ENCODE measurements at regions not wholly inside any gene's neighbourhood (a gene's known extent, or its start where the extent isn't known, plus 50 kb on each side); places are given as distances from the start of the nearest gene placed in this dataset.
A peak's percentile ranks its signal among the peaks of the same experiment; 100 is the strongest.
"Not testable (repeated sequence)": the region's sequence is repeated elsewhere in the genome, so short reads cannot be mapped to it uniquely, and the experiment has no call there.

GRCh38 chr9:63820882-63821281, 1464.1 kb downstream of the FOXD4L5 start:
- Mint-ChIP-seq H3K9me3 (peaks cover 31% of the 10 kb centered on the region), H3K27me3 (ENCODE audit: low read depth) (peaks cover 32% of the 10 kb centered on the region)
- H3K36me3 Mint-ChIP-seq; H3K4me1 Mint-ChIP-seq; H3K4me3 Mint-ChIP-seq; H3K27ac Mint-ChIP-seq; DNase-seq (ENCODE audit: low spot score in 2 of 2, unreplicated experiment in 2 of 2): not testable (repeated sequence)

- Mint-ChIP-seq H3K9me3 (peaks cover 33% of the 10 kb centered on the region), H3K27me3 (ENCODE audit: low read depth) (peaks cover 32% of the 10 kb centered on the region)
- H3K27ac Mint-ChIP-seq; H3K36me3 Mint-ChIP-seq; DNase-seq (ENCODE audit: low spot score in 2 of 2, unreplicated experiment in 2 of 2); H3K4me3 Mint-ChIP-seq; H3K4me1 Mint-ChIP-seq: not testable (repeated sequence)
Measured at GRCh38 chr9:63820383-63820782, 1464.6 kb downstream of the FOXD4L5 start.

GRCh38 chr9:63817622-63818518, 1467.1 kb downstream of the FOXD4L5 start:
- Mint-ChIP-seq H3K4me1 (peaks cover 5% of the 10 kb centered on the region), H3K27me3 (ENCODE audit: low read depth) (peaks cover 29% of the 10 kb centered on the region), H3K36me3 (peaks cover 6% of the 10 kb centered on the region), H3K9me3 (peaks cover 28% of the 10 kb centered on the region), H3K4me3 (peak overlapping the region; percentile 51), H3K27ac (no peak overlapping the region)
- no peak for TF ChIP-seq CTCF (IDR thresholded peaks at IDR 0.05; ENCODE audit: unreplicated experiment)
- peak; percentile 65 to 68 for DNase-seq (ENCODE audit: low spot score in 2 of 2, unreplicated experiment in 2 of 2)

- Mint-ChIP-seq H3K27me3 (ENCODE audit: low read depth) (peaks cover 27% of the 10 kb centered on the region), H3K4me1 (peaks cover 5% of the 10 kb centered on the region), H3K4me3 (peak overlapping the region; percentile 51), H3K36me3 (peaks cover 6% of the 10 kb centered on the region), H3K9me3 (peaks cover 24% of the 10 kb centered on the region), H3K27ac (peak overlapping the region; percentile 1)
- no peak for TF ChIP-seq CTCF (IDR thresholded peaks at IDR 0.05; ENCODE audit: unreplicated experiment)
- peak; percentile 89 to 90 for DNase-seq (ENCODE audit: low spot score in 2 of 2, unreplicated experiment in 2 of 2)
Measured at GRCh38 chr9:63816751-63817621, 1468.0 kb downstream of the FOXD4L5 start.

GRCh38 chr9:63814970-63815669, 1469.9 kb downstream of the FOXD4L5 start:
- H3K36me3 Mint-ChIP-seq; H3K4me1 Mint-ChIP-seq; H3K4me3 Mint-ChIP-seq; H3K27ac Mint-ChIP-seq; DNase-seq (ENCODE audit: low spot score in 2 of 2, unreplicated experiment in 2 of 2): not testable (repeated sequence)
- H3K27me3 Mint-ChIP-seq (ENCODE audit: low read depth) = peaks cover 21% of the 10 kb centered on the region
- H3K9me3 Mint-ChIP-seq = peaks cover 28% of the 10 kb centered on the region

- not testable (repeated sequence) for DNase-seq (ENCODE audit: low spot score in 2 of 2, unreplicated experiment in 2 of 2); H3K4me1 Mint-ChIP-seq; H3K36me3 Mint-ChIP-seq; H3K27ac Mint-ChIP-seq; H3K4me3 Mint-ChIP-seq
- Mint-ChIP-seq H3K9me3 (peaks cover 36% of the 10 kb centered on the region), H3K27me3 (ENCODE audit: low read depth) (peaks cover 19% of the 10 kb centered on the region)
Measured at GRCh38 chr9:63813391-63814021, 1471.5 kb downstream of the FOXD4L5 start.

GRCh38 chr9:63812822-63813221, 1472.2 kb downstream of the FOXD4L5 start:
- peaks cover 34% of the 10 kb centered on the region for H3K9me3 Mint-ChIP-seq

GRCh38 chr9:63804205-63804604, 1480.8 kb downstream of the FOXD4L5 start:
- not testable (repeated sequence) for DNase-seq (ENCODE audit: low spot score in 2 of 2, unreplicated experiment in 2 of 2); H3K27ac Mint-ChIP-seq; H3K4me1 Mint-ChIP-seq; H3K36me3 Mint-ChIP-seq; H3K27me3 Mint-ChIP-seq (ENCODE audit: low read depth); H3K4me3 Mint-ChIP-seq
- peaks cover 62% of the 10 kb centered on the region for H3K9me3 Mint-ChIP-seq

More at GRCh38 chr9:63812822-63813221, 1472.2 kb downstream of the FOXD4L5 start:
- not testable (repeated sequence) for DNase-seq (ENCODE audit: low spot score in 2 of 2, unreplicated experiment in 2 of 2); H3K4me3 Mint-ChIP-seq; H3K27ac Mint-ChIP-seq; H3K36me3 Mint-ChIP-seq; H3K4me1 Mint-ChIP-seq
- H3K27me3 Mint-ChIP-seq (ENCODE audit: low read depth) = peaks cover 14% of the 10 kb centered on the region

GRCh38 chr9:63794081-63794685, 1490.8 kb downstream of the FOXD4L5 start:
- peaks cover 59% of the 10 kb centered on the region for H3K9me3 Mint-ChIP-seq
- DNase-seq (ENCODE audit: low spot score in 2 of 2, unreplicated experiment in 2 of 2); H3K27me3 Mint-ChIP-seq (ENCODE audit: low read depth); H3K36me3 Mint-ChIP-seq; H3K4me1 Mint-ChIP-seq; H3K4me3 Mint-ChIP-seq; H3K27ac Mint-ChIP-seq: not testable (repeated sequence)

GRCh38 chr9:63787454-63787853, 1497.6 kb downstream of the FOXD4L5 start:
- peaks cover 42% of the 10 kb centered on the region for H3K9me3 Mint-ChIP-seq
- not testable (repeated sequence) for DNase-seq (ENCODE audit: low spot score in 2 of 2, unreplicated experiment in 2 of 2); H3K4me3 Mint-ChIP-seq; H3K36me3 Mint-ChIP-seq; H3K27me3 Mint-ChIP-seq (ENCODE audit: low read depth); H3K4me1 Mint-ChIP-seq; H3K27ac Mint-ChIP-seq

Measured in mesothelial cell of epicardium (in vitro differentiated cells).